ENCODE measurements at regions not wholly inside any gene's neighbourhood (a gene's known extent, or its start where the extent isn't known, plus 50 kb on each side); places are given as distances from the start of the nearest gene placed in this dataset.

DNA sequence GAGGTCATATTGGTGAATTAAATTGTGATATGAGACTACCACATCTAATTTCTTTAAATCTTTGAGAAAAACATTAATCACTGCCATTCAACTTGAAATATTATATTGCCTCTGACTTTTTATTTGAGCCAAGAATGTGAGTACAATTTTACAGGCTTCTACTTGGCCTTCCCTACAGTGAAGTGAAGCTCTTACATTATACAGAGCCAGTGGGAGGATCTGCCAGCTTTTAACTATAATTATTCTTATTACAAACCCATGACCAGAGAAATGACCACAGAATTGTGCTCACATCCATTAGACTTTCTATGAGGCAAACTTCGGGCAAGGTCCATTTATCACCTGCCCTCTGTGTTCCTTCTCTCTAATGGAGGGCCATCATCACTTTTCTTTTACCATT lies 114.2 kb downstream of the RERGL start:
- no peaks in the 10 kb centered on the region for H3K9me3 Mint-ChIP-seq (ENCODE audit: low read depth)
- TF ChIP-seq, protein P1, sequence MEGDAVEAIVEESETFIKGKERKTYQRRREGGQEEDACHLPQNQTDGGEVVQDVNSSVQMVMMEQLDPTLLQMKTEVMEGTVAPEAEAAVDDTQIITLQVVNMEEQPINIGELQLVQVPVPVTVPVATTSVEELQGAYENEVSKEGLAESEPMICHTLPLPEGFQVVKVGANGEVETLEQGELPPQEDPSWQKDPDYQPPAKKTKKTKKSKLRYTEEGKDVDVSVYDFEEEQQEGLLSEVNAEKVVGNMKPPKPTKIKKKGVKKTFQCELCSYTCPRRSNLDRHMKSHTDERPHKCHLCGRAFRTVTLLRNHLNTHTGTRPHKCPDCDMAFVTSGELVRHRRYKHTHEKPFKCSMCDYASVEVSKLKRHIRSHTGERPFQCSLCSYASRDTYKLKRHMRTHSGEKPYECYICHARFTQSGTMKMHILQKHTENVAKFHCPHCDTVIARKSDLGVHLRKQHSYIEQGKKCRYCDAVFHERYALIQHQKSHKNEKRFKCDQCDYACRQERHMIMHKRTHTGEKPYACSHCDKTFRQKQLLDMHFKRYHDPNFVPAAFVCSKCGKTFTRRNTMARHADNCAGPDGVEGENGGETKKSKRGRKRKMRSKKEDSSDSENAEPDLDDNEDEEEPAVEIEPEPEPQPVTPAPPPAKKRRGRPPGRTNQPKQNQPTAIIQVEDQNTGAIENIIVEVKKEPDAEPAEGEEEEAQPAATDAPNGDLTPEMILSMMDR (IDR thresholded peaks at IDR 0.05): no peak
- H3K4me3 Mint-ChIP-seq (ENCODE audit: unreplicated experiment): no peak overlapping the region
- H3K4me1 Mint-ChIP-seq (ENCODE audit: low read depth): no peaks in the 10 kb centered on the region
- H3K27me3 Mint-ChIP-seq (ENCODE audit: low read depth): peaks cover 14% of the 10 kb centered on the region
- H3K27ac Mint-ChIP-seq (ENCODE audit: unreplicated experiment): no peak overlapping the region
- DNase-seq (ENCODE audit: low spot score): no peak
- no peaks in the 10 kb centered on the region for H3K36me3 Mint-ChIP-seq (ENCODE audit: low read depth)

DNA sequence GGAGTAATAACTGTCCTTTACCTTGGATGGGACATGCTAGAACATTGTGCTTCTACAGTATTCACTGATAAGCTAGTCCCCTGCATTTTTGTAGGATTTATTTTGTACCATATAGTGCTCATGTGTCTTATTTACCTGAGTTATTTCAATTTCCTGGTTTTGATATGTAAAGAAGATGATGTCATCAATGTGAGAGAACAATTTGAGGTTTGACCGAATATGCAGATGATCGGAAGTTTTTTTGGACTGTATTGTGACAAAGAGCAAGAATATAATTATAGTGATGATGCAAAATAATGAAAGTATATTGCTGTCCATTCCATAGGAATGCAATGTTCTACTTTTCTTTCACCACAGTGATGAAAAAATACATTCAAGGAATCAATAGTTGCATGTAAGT lies 114.8 kb downstream of the RERGL start:
- H3K9me3 Mint-ChIP-seq (ENCODE audit: low read depth): no peaks in the 10 kb centered on the region
- H3K27ac Mint-ChIP-seq (ENCODE audit: unreplicated experiment): no peak overlapping the region
- peaks cover 14% of the 10 kb centered on the region for H3K27me3 Mint-ChIP-seq (ENCODE audit: low read depth)

DNA sequence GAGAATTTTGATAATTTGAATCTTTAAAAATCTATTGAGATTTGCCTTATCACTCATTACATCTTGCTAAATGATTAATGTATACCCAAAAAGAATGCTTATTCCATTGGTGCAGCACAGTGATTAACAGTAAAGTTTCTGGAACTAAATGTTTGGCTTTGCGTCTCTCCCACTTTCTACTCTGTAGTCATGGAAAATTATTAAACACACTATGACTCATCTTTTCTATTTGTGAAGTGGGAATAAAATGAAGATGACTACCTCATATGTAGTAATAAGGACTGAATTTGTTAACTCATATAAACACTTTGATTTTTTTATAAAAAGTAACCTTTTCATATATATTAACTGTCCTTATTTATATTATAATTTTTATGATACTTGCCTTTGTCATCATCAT lies 118.1 kb downstream of the RERGL start:
- H3K4me1 Mint-ChIP-seq (ENCODE audit: low read depth): no peaks in the 10 kb centered on the region
- TF ChIP-seq, protein P1 (IDR thresholded peaks at IDR 0.05): no peak
- no peaks in the 10 kb centered on the region for H3K9me3 Mint-ChIP-seq (ENCODE audit: low read depth)
- H3K27me3 Mint-ChIP-seq (ENCODE audit: low read depth): peaks cover 5% of the 10 kb centered on the region
- H3K4me3 Mint-ChIP-seq (ENCODE audit: unreplicated experiment): no peak overlapping the region
- no peak overlapping the region for H3K27ac Mint-ChIP-seq (ENCODE audit: unreplicated experiment)
- DNase-seq (ENCODE audit: low spot score): no peak
- H3K36me3 Mint-ChIP-seq (ENCODE audit: low read depth): no peaks in the 10 kb centered on the region

More for the DNA sequence above, 114.8 kb downstream of the RERGL start:
- no peak for DNase-seq (ENCODE audit: low spot score)
- no peaks in the 10 kb centered on the region for H3K36me3 Mint-ChIP-seq (ENCODE audit: low read depth)
- H3K4me1 Mint-ChIP-seq (ENCODE audit: low read depth): no peaks in the 10 kb centered on the region
- no peak overlapping the region for H3K4me3 Mint-ChIP-seq (ENCODE audit: unreplicated experiment)
- TF ChIP-seq, protein P1 (IDR thresholded peaks at IDR 0.05): no peak

DNA sequence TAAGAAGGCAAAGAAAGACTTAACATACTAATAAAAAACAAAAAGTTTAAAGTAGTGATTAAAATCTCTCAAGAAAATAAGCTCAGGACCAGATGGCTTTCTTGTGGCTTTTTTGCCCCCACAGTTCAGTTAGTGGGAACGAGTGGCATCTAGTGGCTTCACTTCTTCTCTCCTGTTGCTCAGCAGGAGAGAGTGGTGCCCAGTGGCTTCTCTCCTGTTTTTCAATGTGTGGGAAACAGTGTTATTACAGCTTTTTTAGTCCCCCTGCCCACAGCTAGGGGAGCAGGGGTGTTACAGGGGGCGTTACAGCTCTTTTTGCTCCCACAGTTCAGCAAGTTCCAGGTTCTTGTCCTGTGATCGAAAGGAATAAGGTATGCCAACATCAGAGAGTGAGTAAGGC lies 135.2 kb downstream of the RERGL start:
- Mint-ChIP-seq H3K27ac (ENCODE audit: unreplicated experiment) (no peak overlapping the region), H3K4me1 (ENCODE audit: low read depth) (no peaks in the 10 kb centered on the region), H3K36me3 (ENCODE audit: low read depth) (no peaks in the 10 kb centered on the region), H3K4me3 (ENCODE audit: unreplicated experiment) (no peak overlapping the region), H3K27me3 (ENCODE audit: low read depth) (peaks cover 8% of the 10 kb centered on the region), H3K9me3 (ENCODE audit: low read depth) (no peaks in the 10 kb centered on the region)
- DNase-seq (ENCODE audit: low spot score): no peak
- TF ChIP-seq, protein P1 (IDR thresholded peaks at IDR 0.05): peak; percentile 11

DNA sequence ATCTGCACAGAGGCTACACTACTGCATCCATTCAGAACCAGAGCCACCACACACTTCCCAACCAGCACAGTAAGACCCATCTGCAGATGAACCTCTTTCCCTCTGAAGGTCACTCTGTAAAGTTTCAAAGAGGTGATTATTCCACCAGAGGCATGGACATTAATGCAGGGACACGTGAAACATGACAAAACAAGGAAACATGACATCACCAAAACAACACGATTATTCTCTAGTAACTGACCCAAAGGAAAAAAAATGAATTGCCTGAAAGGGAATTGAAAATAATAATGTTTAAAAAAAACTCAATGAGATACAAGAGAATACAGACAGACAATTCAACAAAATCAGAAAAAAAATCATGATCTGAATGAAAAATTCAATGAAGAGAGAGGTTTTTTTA lies 139.1 kb downstream of the RERGL start:
- Mint-ChIP-seq H3K27me3 (ENCODE audit: low read depth) (peaks cover 6% of the 10 kb centered on the region), H3K9me3 (ENCODE audit: low read depth) (peaks cover 4% of the 10 kb centered on the region), H3K27ac (ENCODE audit: unreplicated experiment) (no peak overlapping the region), H3K36me3 (ENCODE audit: low read depth) (no peaks in the 10 kb centered on the region), H3K4me3 (ENCODE audit: unreplicated experiment) (no peak overlapping the region), H3K4me1 (ENCODE audit: low read depth) (no peaks in the 10 kb centered on the region)
- TF ChIP-seq, protein P1 (IDR thresholded peaks at IDR 0.05): no peak
- DNase-seq (ENCODE audit: low spot score): no peak
